Esophagus squamous epithelium (tissue), 4 donors: ENCODE measurements at regions not wholly inside any gene's neighbourhood (a gene's known extent, or its start where the extent isn't known, plus 50 kb on each side); places are given as distances from the start of the nearest gene placed in this dataset.

Source experiments
- POLR2A ChIP-seq, 4 donors: fragments of 450-650 bp; IDR thresholded peaks; one replicate each; pipeline ENCODE4 v1.6.1; 2017; ENCODE audit warnings: antibody characterized with exemption in 4 of 4, mild to moderate bottlenecking in 4 of 4, moderate library complexity in 3 of 4
- TF ChIP-seq, protein P1 (sequence below), 6 experiments: fragments of 450-650 bp in 4 of 6; fragments of 200-600 bp in 2 of 6; sonication (generic) in 2 of 6; IDR thresholded peaks; one replicate each; pipeline ENCODE4 v1.5.1; 2016 to 2019; ENCODE audit warnings: antibody characterized with exemption in 6 of 6, mild to moderate bottlenecking in 4 of 6, moderate library complexity in 4 of 6

DNA sequence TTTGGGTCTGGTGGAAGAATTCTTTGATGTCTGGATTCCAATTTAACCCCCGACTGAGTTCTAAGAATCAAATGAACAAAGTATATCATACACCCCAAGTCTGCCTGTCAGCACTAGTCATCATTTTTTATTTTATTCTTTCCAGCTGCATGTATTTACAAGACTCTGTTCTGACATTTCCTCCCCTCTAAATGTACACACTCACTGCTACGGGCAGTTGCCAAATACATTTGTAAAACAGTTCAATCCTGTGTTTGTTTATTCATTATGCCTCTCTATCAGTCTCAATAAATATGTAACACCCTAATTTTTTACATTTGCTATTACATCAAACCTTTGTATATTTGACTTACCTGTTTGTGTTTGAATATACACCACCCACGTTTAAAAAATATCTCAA, 422.3 kb upstream of the PSMD7 start:
- TF ChIP-seq, protein P1, sequence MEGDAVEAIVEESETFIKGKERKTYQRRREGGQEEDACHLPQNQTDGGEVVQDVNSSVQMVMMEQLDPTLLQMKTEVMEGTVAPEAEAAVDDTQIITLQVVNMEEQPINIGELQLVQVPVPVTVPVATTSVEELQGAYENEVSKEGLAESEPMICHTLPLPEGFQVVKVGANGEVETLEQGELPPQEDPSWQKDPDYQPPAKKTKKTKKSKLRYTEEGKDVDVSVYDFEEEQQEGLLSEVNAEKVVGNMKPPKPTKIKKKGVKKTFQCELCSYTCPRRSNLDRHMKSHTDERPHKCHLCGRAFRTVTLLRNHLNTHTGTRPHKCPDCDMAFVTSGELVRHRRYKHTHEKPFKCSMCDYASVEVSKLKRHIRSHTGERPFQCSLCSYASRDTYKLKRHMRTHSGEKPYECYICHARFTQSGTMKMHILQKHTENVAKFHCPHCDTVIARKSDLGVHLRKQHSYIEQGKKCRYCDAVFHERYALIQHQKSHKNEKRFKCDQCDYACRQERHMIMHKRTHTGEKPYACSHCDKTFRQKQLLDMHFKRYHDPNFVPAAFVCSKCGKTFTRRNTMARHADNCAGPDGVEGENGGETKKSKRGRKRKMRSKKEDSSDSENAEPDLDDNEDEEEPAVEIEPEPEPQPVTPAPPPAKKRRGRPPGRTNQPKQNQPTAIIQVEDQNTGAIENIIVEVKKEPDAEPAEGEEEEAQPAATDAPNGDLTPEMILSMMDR (IDR thresholded peaks at IDR 0.05), result no peak
- no peak for TF ChIP-seq POLR2A (IDR thresholded peaks at IDR 0.05)
